VCaP (cell line): ENCODE measurements at regions not wholly inside any gene's neighbourhood (a gene's known extent, or its start where the extent isn't known, plus 50 kb on each side); places are given as distances from the start of the nearest gene placed in this dataset.

Source experiments
- H3K27ac ChIP-seq: fragments of 450-650 bp; 2 replicates; pipeline ENCODE4 v1.5.1; 2017
- TF ChIP-seq, protein P1 (sequence below): fragments of 450-650 bp; conservative IDR thresholded peaks from 2 replicates; pipeline ENCODE4 v1.5.1; 2017; ENCODE audit warnings: mild to moderate bottlenecking, moderate library complexity

DNA sequence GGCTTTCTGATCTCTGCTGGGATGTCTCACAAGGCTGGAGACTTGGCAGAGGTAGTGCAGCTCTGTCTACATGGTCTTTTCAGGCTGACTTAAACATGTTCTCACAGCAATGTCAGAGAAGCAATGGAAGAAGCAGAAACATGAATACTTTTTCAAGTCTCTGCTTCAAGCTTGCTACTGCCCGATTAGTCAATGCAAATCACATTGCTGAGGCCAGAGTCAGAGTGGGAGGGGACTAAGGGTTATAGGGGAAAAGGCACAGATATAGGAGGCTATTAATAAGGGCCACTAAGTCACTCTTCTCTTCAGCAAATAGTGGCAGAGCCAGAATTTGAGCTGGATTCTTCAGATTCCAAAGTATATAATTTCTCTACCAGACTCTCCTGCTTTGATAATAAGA lies 390.5 kb downstream of the TMEM135 start:
- TF ChIP-seq, protein P1, sequence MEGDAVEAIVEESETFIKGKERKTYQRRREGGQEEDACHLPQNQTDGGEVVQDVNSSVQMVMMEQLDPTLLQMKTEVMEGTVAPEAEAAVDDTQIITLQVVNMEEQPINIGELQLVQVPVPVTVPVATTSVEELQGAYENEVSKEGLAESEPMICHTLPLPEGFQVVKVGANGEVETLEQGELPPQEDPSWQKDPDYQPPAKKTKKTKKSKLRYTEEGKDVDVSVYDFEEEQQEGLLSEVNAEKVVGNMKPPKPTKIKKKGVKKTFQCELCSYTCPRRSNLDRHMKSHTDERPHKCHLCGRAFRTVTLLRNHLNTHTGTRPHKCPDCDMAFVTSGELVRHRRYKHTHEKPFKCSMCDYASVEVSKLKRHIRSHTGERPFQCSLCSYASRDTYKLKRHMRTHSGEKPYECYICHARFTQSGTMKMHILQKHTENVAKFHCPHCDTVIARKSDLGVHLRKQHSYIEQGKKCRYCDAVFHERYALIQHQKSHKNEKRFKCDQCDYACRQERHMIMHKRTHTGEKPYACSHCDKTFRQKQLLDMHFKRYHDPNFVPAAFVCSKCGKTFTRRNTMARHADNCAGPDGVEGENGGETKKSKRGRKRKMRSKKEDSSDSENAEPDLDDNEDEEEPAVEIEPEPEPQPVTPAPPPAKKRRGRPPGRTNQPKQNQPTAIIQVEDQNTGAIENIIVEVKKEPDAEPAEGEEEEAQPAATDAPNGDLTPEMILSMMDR: no peak
- H3K27ac ChIP-seq: no peak overlapping the region

GRCh38 chr11:87425943-87426342 lies 388.2 kb downstream of the TMEM135 start:
- TF ChIP-seq, protein P1: no peak
- no peak overlapping the region for H3K27ac ChIP-seq

DNA sequence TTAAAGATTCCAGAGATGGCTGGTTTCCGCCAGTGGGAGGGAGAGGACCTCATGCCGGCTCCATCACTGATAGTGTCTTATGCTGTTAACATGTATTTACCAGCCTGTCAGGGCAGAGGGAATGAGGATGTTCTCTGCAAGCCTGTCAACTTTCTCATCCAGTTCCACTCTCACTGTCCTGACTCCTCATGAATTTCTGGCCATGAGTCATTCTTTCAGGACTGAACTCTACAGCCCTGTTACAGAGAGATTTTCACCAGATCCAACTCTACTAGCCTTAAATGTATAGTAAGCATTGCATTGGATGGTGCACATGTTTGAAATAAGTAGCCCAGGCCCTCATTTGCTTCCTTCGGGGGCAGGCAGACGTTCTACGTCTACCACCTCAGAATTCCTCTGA lies 387.7 kb downstream of the TMEM135 start:
- H3K27ac ChIP-seq: no peak overlapping the region
- TF ChIP-seq, protein P1: no peak

GRCh38 chr11:87423161-87423560 lies 385.4 kb downstream of the TMEM135 start:
- H3K27ac ChIP-seq: no peak overlapping the region
- TF ChIP-seq, protein P1: no peak

DNA sequence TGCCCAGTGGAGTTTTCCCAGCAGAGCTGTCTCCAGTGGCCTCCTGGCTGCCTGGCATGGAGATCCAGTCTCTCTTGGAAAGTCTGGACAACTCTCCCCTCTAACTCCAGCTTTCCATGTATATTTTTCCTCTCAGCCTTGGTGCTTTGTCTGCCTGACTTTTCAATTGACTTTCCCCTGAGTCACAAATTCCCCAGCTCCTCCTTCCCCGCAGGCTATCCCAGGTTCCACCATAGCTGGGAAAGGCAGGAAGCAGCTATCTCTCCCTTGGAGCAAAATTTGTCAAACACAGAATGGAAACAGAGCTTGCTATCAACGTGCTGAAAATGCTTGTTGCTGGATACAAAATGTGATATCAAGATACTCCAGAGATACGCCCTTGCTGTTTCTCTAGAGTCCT lies 384.8 kb downstream of the TMEM135 start:
- H3K27ac ChIP-seq: no peak overlapping the region

DNA sequence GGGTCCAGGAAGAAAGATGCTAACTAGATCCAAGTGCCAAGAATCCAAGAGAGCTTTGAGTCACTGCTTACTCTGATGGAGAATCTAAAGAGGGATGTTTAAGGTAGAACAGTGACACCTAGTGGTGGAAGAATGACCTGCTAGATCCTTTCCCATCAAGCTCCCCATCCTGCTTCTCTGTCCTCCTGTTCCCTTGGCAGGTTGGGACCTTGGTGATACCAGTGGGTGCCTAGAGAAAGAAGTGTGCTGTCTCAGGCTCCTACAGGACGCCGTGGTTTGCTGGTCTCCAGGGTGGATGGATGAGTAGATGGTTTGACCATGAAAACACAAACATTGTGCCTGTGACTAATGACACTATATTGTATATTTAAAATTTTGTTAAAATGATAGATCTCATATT lies 383.7 kb downstream of the TMEM135 start:
- no peak overlapping the region for H3K27ac ChIP-seq
- TF ChIP-seq, protein P1: peak; percentile 88

More for the DNA sequence above, 384.8 kb downstream of the TMEM135 start:
- TF ChIP-seq, protein P1: no peak

DNA sequence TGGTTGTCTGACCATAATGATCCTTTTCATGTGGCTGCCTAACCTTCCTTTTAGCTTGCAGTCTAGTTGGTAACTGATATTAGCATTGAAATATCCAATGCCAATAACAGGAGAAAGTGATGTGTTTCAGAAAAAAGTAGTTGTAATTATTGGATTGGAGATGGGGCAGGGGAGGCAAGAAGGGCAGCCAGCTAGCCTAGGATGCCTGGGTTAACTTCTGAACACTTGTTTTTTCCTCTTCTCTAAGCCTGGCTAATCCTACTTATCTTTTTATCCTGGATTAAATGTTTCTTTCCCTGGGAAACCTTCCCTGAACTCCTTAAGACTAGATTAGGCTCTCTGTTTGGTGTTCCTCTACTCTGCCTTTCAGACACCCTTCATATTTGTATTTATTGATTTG lies 380.2 kb downstream of the TMEM135 start:
- TF ChIP-seq, protein P1: no peak
- no peak overlapping the region for H3K27ac ChIP-seq

GRCh38 chr11:87405843-87406242 lies 368.1 kb downstream of the TMEM135 start:
- H3K27ac ChIP-seq: no peak overlapping the region
- TF ChIP-seq, protein P1: no peak
